ENCODE measurements at regions not wholly inside any gene's neighbourhood (a gene's known extent, or its start where the extent isn't known, plus 50 kb on each side); places are given as distances from the start of the nearest gene placed in this dataset.

- TF ChIP-seq CTCF (IDR thresholded peaks at IDR 0.05; ENCODE audit: low read length) (no peak), EZH2 (optimal IDR thresholded peaks at IDR 0.05; ENCODE audit: low read depth, low read length) (no peak)
These were observed 1154.4 kb downstream of the RAPGEF2 start for GRCh38 chr4:160257318-160257717.

Measured in MM.1S (cell line).